ENCODE measurements at regions not wholly inside any gene's neighbourhood (a gene's known extent, or its start where the extent isn't known, plus 50 kb on each side); places are given as distances from the start of the nearest gene placed in this dataset.

DNA sequence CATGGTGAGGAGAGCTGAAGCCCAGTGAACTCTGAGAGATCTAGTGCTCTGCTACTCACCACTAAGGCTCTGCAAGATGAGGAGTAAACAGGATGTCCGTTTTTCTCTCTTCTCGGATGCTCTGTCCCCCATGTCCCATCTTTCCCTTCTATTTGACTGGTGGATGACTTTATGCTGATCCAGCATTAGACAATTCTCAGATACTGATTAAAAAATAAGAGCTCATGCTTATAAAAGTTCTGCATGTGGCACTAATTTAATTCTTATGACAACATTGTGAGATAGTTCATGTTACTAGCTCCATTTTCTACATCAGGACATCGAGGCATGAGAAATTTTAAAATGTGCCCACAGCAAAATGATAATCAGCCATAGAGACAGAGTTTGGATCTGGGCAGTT is 77.0 kb downstream of the HMHB1 start:
- TF ChIP-seq TAF1 (IDR thresholded peaks at IDR 0.05; ENCODE audit: low read depth, low read length): no peak
- no peak for TF ChIP-seq POLR2A (IDR thresholded peaks at IDR 0.05; ENCODE audit: low read depth, low read length)

All from GM12891 (cell line).